GM21367 (cell line): ENCODE measurements at regions not wholly inside any gene's neighbourhood (a gene's known extent, or its start where the extent isn't known, plus 50 kb on each side); places are given as distances from the start of the nearest gene placed in this dataset.

Experiments
- ATAC-seq: cut with Tn5 transposase; IDR thresholded peaks from one replicate; pipeline ENCODE4 v1.9.1; 2021; ENCODE audit not compliant: unreplicated experiment

- peak; percentile 71 for ATAC-seq
These were observed 67.3 kb upstream of the KLF6 start for GRCh38 chr10:3852147-3852904.

GRCh38 chr10:3850999-3851937, 66.3 kb upstream of the KLF6 start:
- peak; percentile 41 for ATAC-seq

- ATAC-seq = no peak
These were observed 64.0 kb upstream of the KLF6 start for GRCh38 chr10:3848775-3849635.

- ATAC-seq = no peak
These were observed 63.2 kb upstream of the KLF6 start for GRCh38 chr10:3848005-3848774.

- ATAC-seq = no peak
These were observed 61.7 kb upstream of the KLF6 start for GRCh38 chr10:3846736-3847135.

- ATAC-seq = no peak
These were observed 59.5 kb upstream of the KLF6 start for GRCh38 chr10:3844491-3845025.

- no peak for ATAC-seq
These were observed 53.7 kb upstream of the KLF6 start for GRCh38 chr10:3838460-3839437.

- ATAC-seq = no peak
These were observed 52.8 kb upstream of the KLF6 start for GRCh38 chr10:3837647-3838459.

- peak; percentile 54 for ATAC-seq
These were observed 51.3 kb upstream of the KLF6 start for GRCh38 chr10:3836222-3836820.

- no peak for ATAC-seq
These were observed 50.8 kb upstream of the KLF6 start for GRCh38 chr10:3835770-3836169.

GRCh38 chr10:3834947-3835346, 49.9 kb upstream of the KLF6 start:
- no peak for ATAC-seq
